Osteoblast (primary cell): ENCODE measurements at regions not wholly inside any gene's neighbourhood (a gene's known extent, or its start where the extent isn't known, plus 50 kb on each side); places are given as distances from the start of the nearest gene placed in this dataset.

Source experiments
- DNase-seq: peaks from one replicate; pipeline ENCODE4 v3.0.0; 2011; ENCODE audit warnings: low spot score, mixed read lengths; ENCODE audit not compliant: insufficient read length; ENCODE audit errors: missing footprints
- H2AFZ ChIP-seq: 2 replicates; pipeline ENCODE4 v1.6.0; 2011; ENCODE audit warnings: mild to moderate bottlenecking, low read length
- H3K27ac ChIP-seq: 2 replicates; pipeline ENCODE4 v1.5.1; 2011; ENCODE audit warnings: mild to moderate bottlenecking, low read depth, low read length, moderate library complexity
- H3K27me3 ChIP-seq: 2 replicates; pipeline ENCODE4 v1.6.0; 2012; ENCODE audit warnings: mild to moderate bottlenecking, control low read depth, inconsistent platforms, low read length, moderate library complexity; ENCODE audit not compliant: insufficient read depth
- H3K36me3 ChIP-seq: 2 replicates; pipeline ENCODE4 v1.5.1; 2011; ENCODE audit warnings: mild to moderate bottlenecking, low read length, control low read depth, moderate library complexity; ENCODE audit not compliant: insufficient read depth
- H3K4me1 ChIP-seq: 2 replicates; pipeline ENCODE4 v1.5.1; 2011; ENCODE audit warnings: mild to moderate bottlenecking, low read length, control low read depth, moderate library complexity; ENCODE audit not compliant: insufficient read depth
- H3K4me2 ChIP-seq: 2 replicates; pipeline ENCODE4 v1.6.0; 2011; ENCODE audit warnings: mild to moderate bottlenecking, low read length; ENCODE audit not compliant: insufficient read depth
- H3K4me3 ChIP-seq: fragments of 200-600 bp; sonication (generic); 3 replicates; pipeline ENCODE4 v1.5.1; 2012; ENCODE audit warnings: mild to moderate bottlenecking, low read length, inconsistent platforms; ENCODE audit not compliant: insufficient read depth
- H3K79me2 ChIP-seq: 2 replicates; pipeline ENCODE4 v1.6.0; 2012; ENCODE audit warnings: mild to moderate bottlenecking, low read length, control low read depth, inconsistent platforms; ENCODE audit not compliant: insufficient read depth
- H3K9me3 ChIP-seq: 2 replicates; pipeline ENCODE4 v1.5.1; 2011; ENCODE audit warnings: low read depth, low read length, control low read depth
- H4K20me1 ChIP-seq: 2 replicates; pipeline ENCODE4 v1.6.0; 2012; ENCODE audit warnings: mild to moderate bottlenecking, low read length, control low read depth; ENCODE audit not compliant: insufficient read depth
- TF ChIP-seq, protein P1 (sequence below): IDR thresholded peaks from 2 replicates; pipeline ENCODE4 v1.5.1; 2011; ENCODE audit warnings: mild to moderate bottlenecking, low read depth, low read length, moderate library complexity; ENCODE audit errors: extremely low read depth

DNA sequence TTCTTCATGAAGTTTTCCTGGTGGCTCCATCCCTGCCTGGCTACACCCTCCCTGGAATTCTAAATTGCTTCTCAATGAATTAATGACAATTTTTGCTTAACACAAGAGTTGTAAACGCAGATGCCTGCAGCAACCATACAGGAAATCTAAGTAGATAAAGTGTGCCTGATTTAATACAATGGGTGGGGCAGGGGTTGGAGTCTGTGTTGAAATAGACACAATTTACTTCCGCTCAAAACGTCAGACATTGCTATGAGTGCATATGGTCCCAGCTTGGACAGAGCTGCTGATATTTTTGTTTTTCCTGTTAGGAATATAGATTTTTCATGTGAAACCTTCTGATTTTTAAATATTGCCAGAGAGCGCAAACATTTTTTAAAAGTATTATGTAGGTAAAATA is 1235.0 kb upstream of the SORCS1 start:
- no peaks in the 10 kb centered on the region for H3K27me3 ChIP-seq
- H3K4me2 ChIP-seq, result no peak overlapping the region
- H3K36me3 ChIP-seq, result no peaks in the 10 kb centered on the region
- no peak overlapping the region for H3K27ac ChIP-seq
- H3K4me1 ChIP-seq, result no peaks in the 10 kb centered on the region
- no peaks in the 10 kb centered on the region for H3K79me2 ChIP-seq
- DNase-seq, result no peak
- H2AFZ ChIP-seq, result no peak overlapping the region
- TF ChIP-seq, protein P1, sequence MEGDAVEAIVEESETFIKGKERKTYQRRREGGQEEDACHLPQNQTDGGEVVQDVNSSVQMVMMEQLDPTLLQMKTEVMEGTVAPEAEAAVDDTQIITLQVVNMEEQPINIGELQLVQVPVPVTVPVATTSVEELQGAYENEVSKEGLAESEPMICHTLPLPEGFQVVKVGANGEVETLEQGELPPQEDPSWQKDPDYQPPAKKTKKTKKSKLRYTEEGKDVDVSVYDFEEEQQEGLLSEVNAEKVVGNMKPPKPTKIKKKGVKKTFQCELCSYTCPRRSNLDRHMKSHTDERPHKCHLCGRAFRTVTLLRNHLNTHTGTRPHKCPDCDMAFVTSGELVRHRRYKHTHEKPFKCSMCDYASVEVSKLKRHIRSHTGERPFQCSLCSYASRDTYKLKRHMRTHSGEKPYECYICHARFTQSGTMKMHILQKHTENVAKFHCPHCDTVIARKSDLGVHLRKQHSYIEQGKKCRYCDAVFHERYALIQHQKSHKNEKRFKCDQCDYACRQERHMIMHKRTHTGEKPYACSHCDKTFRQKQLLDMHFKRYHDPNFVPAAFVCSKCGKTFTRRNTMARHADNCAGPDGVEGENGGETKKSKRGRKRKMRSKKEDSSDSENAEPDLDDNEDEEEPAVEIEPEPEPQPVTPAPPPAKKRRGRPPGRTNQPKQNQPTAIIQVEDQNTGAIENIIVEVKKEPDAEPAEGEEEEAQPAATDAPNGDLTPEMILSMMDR, result no peak
- no peaks in the 10 kb centered on the region for H3K9me3 ChIP-seq
- no peaks in the 10 kb centered on the region for H4K20me1 ChIP-seq
- no peak overlapping the region for H3K4me3 ChIP-seq

DNA sequence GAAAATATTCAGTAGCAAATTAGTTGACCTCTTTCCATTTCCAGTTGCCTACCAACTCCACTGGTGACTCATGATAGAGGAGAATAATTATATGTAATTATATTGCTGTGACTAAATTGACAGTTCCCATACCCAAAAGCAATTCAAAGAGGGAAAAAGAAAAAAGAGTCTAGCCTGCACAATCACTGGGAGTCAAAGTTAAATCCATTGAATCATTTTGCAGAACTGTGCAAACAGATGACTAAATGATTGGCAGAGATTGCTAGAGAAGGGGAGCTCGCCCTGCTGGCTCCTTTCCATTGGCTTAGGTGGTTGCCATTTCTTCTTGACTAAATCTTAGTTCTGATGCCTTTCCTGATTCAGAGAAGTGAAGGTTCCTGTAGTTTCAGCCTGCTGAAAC is 1228.6 kb upstream of the SORCS1 start:
- Histone ChIP-seq H3K27me3 (no peaks in the 10 kb centered on the region), H2AFZ (no peak overlapping the region), H3K9me3 (no peaks in the 10 kb centered on the region), H3K4me1 (no peaks in the 10 kb centered on the region), H3K27ac (no peak overlapping the region), H3K36me3 (no peaks in the 10 kb centered on the region), H3K4me3 (no peak overlapping the region), H3K4me2 (no peak overlapping the region), H3K79me2 (no peaks in the 10 kb centered on the region), H4K20me1 (no peaks in the 10 kb centered on the region)
- no peak for DNase-seq
- TF ChIP-seq, protein P1, result no peak

DNA sequence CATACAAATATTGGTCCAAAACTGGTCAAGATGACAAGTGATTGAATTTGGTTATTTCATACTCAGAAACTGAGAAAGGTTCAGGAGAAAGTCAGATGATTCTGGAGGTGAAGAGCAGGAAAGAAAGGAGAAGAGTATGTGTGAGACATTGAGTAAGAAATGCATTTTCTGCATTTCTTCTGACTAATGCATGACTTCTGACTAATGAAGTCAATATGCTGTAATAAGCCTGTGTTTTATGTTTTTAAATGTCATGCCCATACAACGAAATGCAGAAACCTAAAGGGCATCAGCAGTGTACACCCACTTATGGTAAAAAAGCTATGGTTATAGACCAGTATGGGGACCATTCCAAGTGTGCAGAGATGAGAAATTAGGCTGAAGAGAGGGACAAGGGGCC is 1227.8 kb upstream of the SORCS1 start:
- Histone ChIP-seq H3K79me2 (no peaks in the 10 kb centered on the region), H3K36me3 (no peaks in the 10 kb centered on the region), H3K4me3 (no peak overlapping the region), H2AFZ (no peak overlapping the region), H3K4me2 (no peak overlapping the region), H3K9me3 (no peaks in the 10 kb centered on the region), H3K4me1 (no peaks in the 10 kb centered on the region), H3K27ac (no peak overlapping the region), H3K27me3 (no peaks in the 10 kb centered on the region), H4K20me1 (no peaks in the 10 kb centered on the region)
- DNase-seq, result no peak
- TF ChIP-seq, protein P1, result no peak

DNA sequence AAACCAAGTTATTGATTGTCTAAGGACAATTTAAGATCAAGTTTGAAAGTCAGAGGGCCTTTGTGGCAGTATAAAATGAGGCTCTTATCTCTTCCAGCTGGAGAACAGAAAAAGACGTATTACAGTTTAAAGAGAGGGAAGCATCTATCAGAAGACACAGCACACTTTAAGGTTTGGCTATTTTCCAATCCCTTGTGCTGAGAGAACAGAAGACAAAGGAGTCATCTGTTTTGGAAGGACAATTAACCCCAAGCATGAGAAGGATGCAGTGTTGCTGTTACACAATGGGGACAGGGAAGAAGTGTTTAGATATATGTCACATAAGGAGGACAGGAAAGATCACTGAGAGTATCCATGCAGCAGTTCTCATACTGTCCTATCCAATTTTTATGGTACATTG is 1224.2 kb upstream of the SORCS1 start:
- no peak overlapping the region for H3K4me3 ChIP-seq
- H4K20me1 ChIP-seq, result no peaks in the 10 kb centered on the region
- no peak overlapping the region for H3K27ac ChIP-seq
- H3K79me2 ChIP-seq, result no peaks in the 10 kb centered on the region
- no peaks in the 10 kb centered on the region for H3K27me3 ChIP-seq
- no peaks in the 10 kb centered on the region for H3K9me3 ChIP-seq
- H3K4me2 ChIP-seq, result no peak overlapping the region
- TF ChIP-seq, protein P1, result no peak
- H2AFZ ChIP-seq, result no peak overlapping the region
- H3K36me3 ChIP-seq, result no peaks in the 10 kb centered on the region
- DNase-seq, result no peak
- no peaks in the 10 kb centered on the region for H3K4me1 ChIP-seq
